Nephron (organoid): ENCODE measurements at regions not wholly inside any gene's neighbourhood (a gene's known extent, or its start where the extent isn't known, plus 50 kb on each side); places are given as distances from the start of the nearest gene placed in this dataset.
A peak's percentile ranks its signal among the peaks of the same experiment; 100 is the strongest.

Source experiments
- H3K27ac Mint-ChIP-seq, 3 experiments: 2 replicates each; pipeline ENCODE4 v1.8.0; 2020; ENCODE audit warnings: mixed read lengths in 3 of 3, mild to moderate bottlenecking in 2 of 3, moderate library complexity in 1 of 3
- H3K27me3 Mint-ChIP-seq: 2 replicates; pipeline ENCODE4 v1.8.0; 2021; ENCODE audit warnings: low read depth, mild to moderate bottlenecking, moderate library complexity, mixed read lengths
- H3K36me3 Mint-ChIP-seq: 2 replicates; pipeline ENCODE4 v1.8.0; 2020; ENCODE audit warnings: low read depth, mixed read lengths
- H3K4me1 Mint-ChIP-seq: 2 replicates; pipeline ENCODE4 v1.8.0; 2020; ENCODE audit warnings: mixed read lengths
- H3K4me3 Mint-ChIP-seq, 3 experiments: 2 replicates each; pipeline ENCODE4 v1.8.0; 2020; ENCODE audit warnings: mild to moderate bottlenecking in 3 of 3, mixed read lengths in 3 of 3, moderate library complexity in 2 of 3
- H3K9me3 Mint-ChIP-seq: 2 replicates; pipeline ENCODE4 v1.8.0; 2020; ENCODE audit warnings: mixed read lengths
- CTCF ChIP-seq, 3 experiments: fragments of 200-600 bp; sonication (generic); IDR thresholded peaks; one replicate each; pipeline ENCODE4 v1.5.0; 2021; ENCODE audit warnings: antibody characterized with exemption in 3 of 3; ENCODE audit not compliant: unreplicated experiment in 3 of 3

- Mint-ChIP-seq H3K27ac (peak overlapping the region in 2 of 3 experiments; percentile 29 to 85), H3K36me3 (no peaks in the 10 kb centered on the region), H3K9me3 (no peaks in the 10 kb centered on the region), H3K4me1 (peaks cover 16% of the 10 kb centered on the region), H3K4me3 (no peak overlapping the region), H3K27me3 (peaks cover 11% of the 10 kb centered on the region)
- TF ChIP-seq CTCF (IDR thresholded peaks at IDR 0.05; ENCODE audit: unreplicated experiment in 3 of 3), result no peak
These were observed 256.7 kb downstream of the IRX1 start for GRCh38 chr5:3852161-3852916.

GRCh38 chr5:3853362-3853761 is 257.7 kb downstream of the IRX1 start:
- no peak overlapping the region for H3K4me3 Mint-ChIP-seq
- peaks cover 16% of the 10 kb centered on the region for H3K4me1 Mint-ChIP-seq
- H3K9me3 Mint-ChIP-seq, result no peaks in the 10 kb centered on the region
- H3K27me3 Mint-ChIP-seq, result peaks cover 15% of the 10 kb centered on the region
- TF ChIP-seq CTCF (IDR thresholded peaks at IDR 0.05; ENCODE audit: unreplicated experiment in 3 of 3), result no peak
- no peak overlapping the region for H3K27ac Mint-ChIP-seq
- H3K36me3 Mint-ChIP-seq, result no peaks in the 10 kb centered on the region

- H3K4me1 Mint-ChIP-seq, result peaks cover 16% of the 10 kb centered on the region
- peaks cover 18% of the 10 kb centered on the region for H3K27me3 Mint-ChIP-seq
These were observed 258.7 kb downstream of the IRX1 start for GRCh38 chr5:3854188-3854821.

GRCh38 chr5:3856036-3856435 is 260.4 kb downstream of the IRX1 start:
- peaks cover 21% of the 10 kb centered on the region for H3K4me1 Mint-ChIP-seq
- no peak overlapping the region for H3K27ac Mint-ChIP-seq
- H3K4me3 Mint-ChIP-seq, result no peak overlapping the region
- no peaks in the 10 kb centered on the region for H3K36me3 Mint-ChIP-seq
- peaks cover 20% of the 10 kb centered on the region for H3K27me3 Mint-ChIP-seq
- no peak for TF ChIP-seq CTCF (IDR thresholded peaks at IDR 0.05; ENCODE audit: unreplicated experiment in 3 of 3)
- no peaks in the 10 kb centered on the region for H3K9me3 Mint-ChIP-seq

More at GRCh38 chr5:3854188-3854821, 258.7 kb downstream of the IRX1 start:
- no peaks in the 10 kb centered on the region for H3K36me3 Mint-ChIP-seq
- TF ChIP-seq CTCF (IDR thresholded peaks at IDR 0.05; ENCODE audit: unreplicated experiment in 3 of 3), result no peak
- no peaks in the 10 kb centered on the region for H3K9me3 Mint-ChIP-seq
- no peak overlapping the region for H3K27ac Mint-ChIP-seq
- no peak overlapping the region for H3K4me3 Mint-ChIP-seq

GRCh38 chr5:3858524-3858923 is 262.9 kb downstream of the IRX1 start:
- Mint-ChIP-seq H3K27me3 (peaks cover 13% of the 10 kb centered on the region), H3K4me1 (peaks cover 10% of the 10 kb centered on the region), H3K36me3 (no peaks in the 10 kb centered on the region), H3K27ac (no peak overlapping the region), H3K9me3 (peaks cover 2% of the 10 kb centered on the region), H3K4me3 (no peak overlapping the region)
- no peak for TF ChIP-seq CTCF (IDR thresholded peaks at IDR 0.05; ENCODE audit: unreplicated experiment in 3 of 3)
